ENCODE measurements at regions not wholly inside any gene's neighbourhood (a gene's known extent, or its start where the extent isn't known, plus 50 kb on each side); places are given as distances from the start of the nearest gene placed in this dataset.

GRCh38 chr4:146114066-146114465 lies 61.5 kb upstream of the LSM6 start:
- TF ChIP-seq, protein P1, sequence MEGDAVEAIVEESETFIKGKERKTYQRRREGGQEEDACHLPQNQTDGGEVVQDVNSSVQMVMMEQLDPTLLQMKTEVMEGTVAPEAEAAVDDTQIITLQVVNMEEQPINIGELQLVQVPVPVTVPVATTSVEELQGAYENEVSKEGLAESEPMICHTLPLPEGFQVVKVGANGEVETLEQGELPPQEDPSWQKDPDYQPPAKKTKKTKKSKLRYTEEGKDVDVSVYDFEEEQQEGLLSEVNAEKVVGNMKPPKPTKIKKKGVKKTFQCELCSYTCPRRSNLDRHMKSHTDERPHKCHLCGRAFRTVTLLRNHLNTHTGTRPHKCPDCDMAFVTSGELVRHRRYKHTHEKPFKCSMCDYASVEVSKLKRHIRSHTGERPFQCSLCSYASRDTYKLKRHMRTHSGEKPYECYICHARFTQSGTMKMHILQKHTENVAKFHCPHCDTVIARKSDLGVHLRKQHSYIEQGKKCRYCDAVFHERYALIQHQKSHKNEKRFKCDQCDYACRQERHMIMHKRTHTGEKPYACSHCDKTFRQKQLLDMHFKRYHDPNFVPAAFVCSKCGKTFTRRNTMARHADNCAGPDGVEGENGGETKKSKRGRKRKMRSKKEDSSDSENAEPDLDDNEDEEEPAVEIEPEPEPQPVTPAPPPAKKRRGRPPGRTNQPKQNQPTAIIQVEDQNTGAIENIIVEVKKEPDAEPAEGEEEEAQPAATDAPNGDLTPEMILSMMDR (IDR thresholded peaks at IDR 0.05; ENCODE audit: insufficient read depth, low read depth, low read length), result no peak
- POLR2A ChIA-PET, result interaction anchor here (0.6 kb wide), 1 partner anchor 1004 kb away, joined by 3 read pairs; no protein-coding TSS in a partner anchor
- H3K27me3 ChIP-seq (ENCODE audit: control insufficient read depth, insufficient read depth, low read length), result no peaks in the 10 kb centered on the region; the same call in 1 of the 2 replicates
- CTCF ChIA-PET, result no interaction called here
- no peaks in the 10 kb centered on the region for H3K36me3 ChIP-seq (ENCODE audit: control insufficient read depth, insufficient read depth, low read length)
- no peak for DNase-seq (ENCODE audit: low read depth)
- H3K4me3 ChIP-seq (ENCODE audit: low read depth, low read length), result no peak overlapping the region

GRCh38 chr4:146113171-146113570 lies 62.3 kb upstream of the LSM6 start:
- Histone ChIP-seq H3K36me3 (ENCODE audit: control insufficient read depth, insufficient read depth, low read length) (no peaks in the 10 kb centered on the region), H3K4me3 (ENCODE audit: low read depth, low read length) (no peak overlapping the region), H3K27me3 (ENCODE audit: control insufficient read depth, insufficient read depth, low read length) (no peaks in the 10 kb centered on the region; the same call in 1 of the 2 replicates)
- ChIA-PET POLR2A (no interaction called here), CTCF (no interaction called here)
- no peak for DNase-seq (ENCODE audit: low read depth)
- TF ChIP-seq, protein P1 (IDR thresholded peaks at IDR 0.05; ENCODE audit: insufficient read depth, low read depth, low read length), result no peak

GRCh38 chr4:146112389-146112788 lies 63.1 kb upstream of the LSM6 start:
- ChIA-PET POLR2A (no interaction called here), CTCF (interaction anchor here (2.1 kb wide), 1 partner anchor 17 kb away, joined by 5 read pairs; no protein-coding TSS in a partner anchor)
- DNase-seq (ENCODE audit: low read depth), result no peak
- TF ChIP-seq, protein P1 (IDR thresholded peaks at IDR 0.05; ENCODE audit: insufficient read depth, low read depth, low read length), result no peak
- no peaks in the 10 kb centered on the region; the same call in 1 of the 2 replicates for H3K27me3 ChIP-seq (ENCODE audit: control insufficient read depth, insufficient read depth, low read length)
- H3K36me3 ChIP-seq (ENCODE audit: control insufficient read depth, insufficient read depth, low read length), result no peaks in the 10 kb centered on the region
- no peak overlapping the region for H3K4me3 ChIP-seq (ENCODE audit: low read depth, low read length)

DNA sequence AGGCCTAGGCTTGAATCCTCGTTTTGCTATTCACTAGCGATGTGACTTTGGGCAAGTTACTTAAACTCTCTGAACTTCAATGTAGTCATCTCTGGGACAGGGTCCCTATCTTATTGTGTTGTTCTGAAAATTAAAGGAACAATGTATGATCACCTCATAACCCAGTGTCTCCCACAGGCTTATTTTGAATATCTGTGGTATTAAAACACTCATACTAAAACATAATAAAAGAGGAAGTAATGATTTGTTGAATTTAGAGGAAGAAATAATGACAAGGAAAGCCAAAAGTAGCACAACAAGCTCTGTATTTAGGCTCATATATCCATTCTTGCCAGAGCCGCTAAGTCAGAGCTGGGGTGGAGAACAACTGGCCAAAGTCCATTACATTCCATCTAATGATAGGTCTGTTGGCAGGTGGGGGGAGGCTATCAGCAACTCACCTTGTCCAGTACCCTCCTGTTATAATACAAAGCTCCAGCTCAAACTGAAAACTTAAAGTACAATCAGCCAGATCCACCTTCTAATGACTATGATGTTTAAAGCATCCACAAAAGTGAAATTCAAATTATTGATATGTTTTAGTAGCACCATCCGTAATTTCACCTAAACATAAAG lies 64.5 kb upstream of the LSM6 start:
- H3K27me3 ChIP-seq (ENCODE audit: control insufficient read depth, insufficient read depth, low read length), result no peaks in the 10 kb centered on the region
- POLR2A ChIA-PET, result no interaction called here
- no peak overlapping the region for H3K4me3 ChIP-seq (ENCODE audit: low read depth, low read length)
- TF ChIP-seq, protein P1 (IDR thresholded peaks at IDR 0.05; ENCODE audit: insufficient read depth, low read depth, low read length), result no peak
- H3K36me3 ChIP-seq (ENCODE audit: control insufficient read depth, insufficient read depth, low read length), result no peaks in the 10 kb centered on the region
- DNase-seq (ENCODE audit: low read depth), result no peak
- CTCF ChIA-PET, result interaction anchor here (2.1 kb wide), 1 partner anchor 15 kb away, joined by 5 read pairs; no protein-coding TSS in a partner anchor

DNA sequence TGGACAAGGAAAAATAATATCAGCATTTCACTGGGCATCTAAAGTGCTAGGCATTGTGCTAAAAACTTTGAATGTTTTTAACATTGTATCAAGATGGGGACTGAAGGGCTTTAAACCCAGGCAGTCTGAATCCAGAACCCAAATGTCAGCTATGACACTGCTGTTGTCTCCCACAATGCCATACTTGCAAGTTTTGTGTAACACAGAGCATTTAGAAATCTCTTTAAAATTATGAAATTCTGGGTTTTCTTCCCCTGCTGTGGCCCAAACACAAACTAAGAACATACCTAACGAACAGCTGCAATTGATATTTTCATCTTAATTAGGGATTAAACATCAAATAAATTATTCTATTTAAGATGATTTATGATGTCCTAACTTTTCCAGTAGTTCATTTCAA lies 66.8 kb upstream of the LSM6 start:
- no peaks in the 10 kb centered on the region for H3K27me3 ChIP-seq (ENCODE audit: control insufficient read depth, insufficient read depth, low read length)
- DNase-seq (ENCODE audit: low read depth), result no peak
- TF ChIP-seq, protein P1 (IDR thresholded peaks at IDR 0.05; ENCODE audit: insufficient read depth, low read depth, low read length), result no peak
- POLR2A ChIA-PET, result no interaction called here
- H3K4me3 ChIP-seq (ENCODE audit: low read depth, low read length), result no peak overlapping the region
- CTCF ChIA-PET, result interaction anchor here (1.1 to 1.4 kb wide), 2 partner anchors 10 to 463 kb away, joined by 3 read pairs; no protein-coding TSS in a partner anchor
- H3K36me3 ChIP-seq (ENCODE audit: control insufficient read depth, insufficient read depth, low read length), result no peaks in the 10 kb centered on the region
